ENCODE measurements at regions not wholly inside any gene's neighbourhood (a gene's known extent, or its start where the extent isn't known, plus 50 kb on each side); places are given as distances from the start of the nearest gene placed in this dataset.
A peak's percentile ranks its signal among the peaks of the same experiment; 100 is the strongest.

DNA sequence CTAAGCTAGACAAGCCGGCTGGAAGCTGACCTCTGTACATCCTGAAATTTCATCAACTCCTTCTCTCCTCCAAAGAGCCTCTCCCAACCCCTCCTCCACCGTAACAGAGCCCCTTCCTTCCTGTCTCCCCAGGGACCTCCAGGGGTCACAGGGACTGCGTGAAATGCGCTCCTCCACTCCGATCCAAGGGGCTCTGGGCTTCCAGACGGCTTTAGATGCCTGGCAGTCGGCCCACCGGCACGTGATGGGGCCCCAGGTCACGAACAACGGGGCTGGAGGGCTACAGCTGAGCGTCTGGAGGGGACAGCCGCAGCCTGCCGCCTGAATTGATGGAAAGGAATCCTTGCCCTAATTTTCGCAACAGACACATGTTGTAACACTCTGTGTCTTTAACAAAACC, 264.1 kb downstream of the MN1 start:
- TF ChIP-seq, protein P1, sequence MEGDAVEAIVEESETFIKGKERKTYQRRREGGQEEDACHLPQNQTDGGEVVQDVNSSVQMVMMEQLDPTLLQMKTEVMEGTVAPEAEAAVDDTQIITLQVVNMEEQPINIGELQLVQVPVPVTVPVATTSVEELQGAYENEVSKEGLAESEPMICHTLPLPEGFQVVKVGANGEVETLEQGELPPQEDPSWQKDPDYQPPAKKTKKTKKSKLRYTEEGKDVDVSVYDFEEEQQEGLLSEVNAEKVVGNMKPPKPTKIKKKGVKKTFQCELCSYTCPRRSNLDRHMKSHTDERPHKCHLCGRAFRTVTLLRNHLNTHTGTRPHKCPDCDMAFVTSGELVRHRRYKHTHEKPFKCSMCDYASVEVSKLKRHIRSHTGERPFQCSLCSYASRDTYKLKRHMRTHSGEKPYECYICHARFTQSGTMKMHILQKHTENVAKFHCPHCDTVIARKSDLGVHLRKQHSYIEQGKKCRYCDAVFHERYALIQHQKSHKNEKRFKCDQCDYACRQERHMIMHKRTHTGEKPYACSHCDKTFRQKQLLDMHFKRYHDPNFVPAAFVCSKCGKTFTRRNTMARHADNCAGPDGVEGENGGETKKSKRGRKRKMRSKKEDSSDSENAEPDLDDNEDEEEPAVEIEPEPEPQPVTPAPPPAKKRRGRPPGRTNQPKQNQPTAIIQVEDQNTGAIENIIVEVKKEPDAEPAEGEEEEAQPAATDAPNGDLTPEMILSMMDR (conservative IDR thresholded peaks at IDR 0.05; ENCODE audit: low read length), result no peak

DNA sequence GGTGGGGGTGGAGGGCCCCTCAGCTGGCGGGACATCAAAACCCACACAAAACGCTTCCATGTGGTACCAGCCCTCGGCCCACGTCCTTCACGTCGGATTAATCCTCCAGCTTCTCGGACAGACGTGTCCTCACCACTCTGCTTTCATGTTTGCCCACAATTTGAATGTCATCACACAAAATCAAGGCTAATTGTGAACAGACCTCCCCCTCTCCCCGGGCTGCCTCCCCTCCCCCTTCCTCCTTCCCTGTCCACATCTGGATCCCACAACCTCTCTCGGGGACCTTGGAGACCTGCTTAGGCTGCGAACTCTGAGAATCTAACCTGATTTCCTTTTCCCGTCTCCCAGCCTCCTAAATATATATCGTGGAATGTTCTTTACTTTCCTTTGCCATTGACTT, 262.9 kb downstream of the MN1 start:
- TF ChIP-seq, protein P1 (conservative IDR thresholded peaks at IDR 0.05; ENCODE audit: low read length), result no peak

More for the DNA sequence above, 264.1 kb downstream of the MN1 start:
- DNase-seq (ENCODE audit: low read depth), result peak; percentile 55
- no peak overlapping the region for H3K4me3 ChIP-seq (ENCODE audit: low read length)

DNA sequence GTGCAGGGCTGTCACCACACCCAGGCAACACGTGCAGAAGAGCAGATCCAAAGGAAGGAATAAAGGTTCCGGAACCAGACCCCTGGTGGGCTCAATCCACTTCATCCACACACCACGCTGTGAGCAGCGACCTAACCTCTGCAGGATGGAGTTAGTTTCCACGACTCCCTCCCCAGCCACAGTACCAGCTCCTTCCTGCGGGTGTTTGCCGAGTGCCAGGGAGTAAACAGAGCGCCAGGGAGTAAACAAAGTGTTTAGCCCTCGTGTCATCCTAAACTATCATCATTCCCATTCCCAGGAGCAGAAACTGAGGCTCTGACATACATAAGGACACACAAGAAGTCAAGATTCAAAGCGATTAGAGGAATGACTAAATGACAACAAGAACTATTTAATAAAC, 261.3 kb downstream of the MN1 start:
- no peak for DNase-seq (ENCODE audit: low read depth)
- TF ChIP-seq, protein P1 (conservative IDR thresholded peaks at IDR 0.05; ENCODE audit: low read length), result no peak

More for the DNA sequence above, 262.9 kb downstream of the MN1 start:
- no peak overlapping the region for H3K4me3 ChIP-seq (ENCODE audit: low read length)
- peak; percentile 19 for DNase-seq (ENCODE audit: low read depth)

DNA sequence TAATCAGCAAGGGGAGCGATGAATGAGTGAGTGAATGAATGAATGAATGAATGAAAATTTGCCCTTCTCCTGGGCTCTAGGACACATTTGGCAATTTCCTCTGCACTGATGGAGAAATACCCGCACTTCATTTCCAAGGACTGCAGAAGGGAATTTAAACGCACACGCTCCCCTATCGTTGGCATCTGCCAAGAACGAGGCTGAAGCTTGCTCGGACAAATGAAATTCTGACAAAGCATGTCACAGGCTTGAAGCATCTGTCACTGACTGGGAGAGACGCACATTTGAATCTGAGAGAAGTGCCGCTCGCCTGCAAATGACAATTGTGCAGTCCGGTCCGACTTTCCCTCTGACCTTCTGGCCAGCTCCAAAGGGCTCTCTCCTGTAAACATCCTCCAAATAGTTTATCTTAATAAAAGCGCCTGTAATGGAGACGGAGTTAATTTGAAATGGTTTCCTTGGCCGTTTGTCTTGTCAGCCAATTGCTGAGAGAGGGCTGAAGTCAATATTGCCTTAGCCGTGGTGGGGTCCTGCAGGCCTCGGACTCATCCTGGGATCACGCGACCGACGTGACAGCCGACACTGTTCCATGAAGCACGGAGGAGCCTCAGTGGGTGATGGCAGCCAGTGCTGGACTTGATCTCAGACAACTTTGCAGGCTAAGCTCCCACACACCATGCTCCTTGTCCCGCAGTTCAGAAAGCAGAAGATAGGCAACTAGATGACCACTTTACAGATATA, 260.7 kb downstream of the MN1 start:
- TF ChIP-seq, protein P1 (conservative IDR thresholded peaks at IDR 0.05; ENCODE audit: low read length), result no peak
- H3K4me3 ChIP-seq (ENCODE audit: low read length), result no peak overlapping the region
- DNase-seq (ENCODE audit: low read depth), result no peak

More for the DNA sequence above, 261.3 kb downstream of the MN1 start:
- no peak overlapping the region for H3K4me3 ChIP-seq (ENCODE audit: low read length)

DNA sequence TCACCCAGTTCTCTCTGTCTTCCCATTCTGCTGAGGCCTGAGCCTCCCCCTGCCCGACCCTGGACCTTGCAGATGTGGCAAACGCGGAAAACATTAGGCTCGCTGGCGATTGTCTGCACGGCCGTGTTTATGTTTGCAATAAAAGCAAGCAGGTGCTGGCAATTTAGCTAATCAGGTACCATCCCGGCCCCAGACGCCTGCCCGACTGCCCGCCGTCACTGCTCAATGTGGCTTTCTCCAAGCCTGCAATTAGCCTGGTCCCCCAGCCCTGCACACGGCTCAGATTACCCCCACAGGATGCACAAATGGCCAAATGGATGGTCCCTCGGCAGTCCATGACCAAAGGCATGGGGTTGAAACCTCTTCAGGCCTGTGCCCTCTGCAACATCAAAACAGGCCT, 259.7 kb downstream of the MN1 start:
- H3K4me3 ChIP-seq (ENCODE audit: low read length), result no peak overlapping the region
- TF ChIP-seq, protein P1 (conservative IDR thresholded peaks at IDR 0.05; ENCODE audit: low read length), result no peak
- no peak for DNase-seq (ENCODE audit: low read depth)

DNA sequence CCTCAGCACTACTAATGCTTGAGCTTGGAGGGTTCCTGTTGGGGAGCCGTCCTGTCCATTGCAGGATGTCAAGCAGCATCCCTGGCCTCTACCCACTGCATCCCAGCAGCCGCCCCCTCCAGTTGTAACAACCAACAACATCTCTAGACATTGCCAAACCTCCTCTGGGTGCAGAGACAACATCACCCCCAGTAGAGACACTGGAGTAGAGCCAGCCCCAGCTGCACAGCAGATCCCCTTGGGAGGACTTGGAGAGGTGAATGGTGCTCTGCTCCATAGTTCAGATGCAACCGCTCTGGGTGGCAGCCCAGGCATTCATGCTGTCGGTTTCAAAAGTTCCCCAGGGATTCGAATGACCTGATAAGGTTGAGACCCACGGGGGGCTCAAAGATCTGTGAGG, 259.0 kb downstream of the MN1 start:
- no peak for DNase-seq (ENCODE audit: low read depth)
- no peak overlapping the region for H3K4me3 ChIP-seq (ENCODE audit: low read length)
- TF ChIP-seq, protein P1 (conservative IDR thresholded peaks at IDR 0.05; ENCODE audit: low read length), result no peak

DNA sequence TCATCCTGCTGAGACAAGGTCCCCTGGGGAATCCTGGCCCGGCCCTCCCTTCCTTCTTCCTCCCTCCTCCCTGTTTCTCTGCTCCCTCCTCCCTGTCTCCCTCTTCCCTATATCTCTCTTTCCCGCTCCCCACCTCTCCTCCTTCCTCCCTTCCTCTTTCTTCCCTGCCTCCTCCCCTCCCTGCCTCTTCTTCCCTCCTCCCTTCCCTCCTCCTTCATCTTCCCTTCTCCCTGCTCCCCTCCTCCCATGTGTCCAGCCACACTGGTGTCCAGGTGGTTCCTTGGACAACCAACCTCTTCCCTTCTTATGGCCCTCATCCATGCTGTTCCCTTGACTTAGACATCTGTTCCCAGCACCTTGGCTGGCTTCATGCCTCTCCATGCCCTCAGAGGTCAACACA, 258.1 kb downstream of the MN1 start:
- H3K4me3 ChIP-seq (ENCODE audit: low read length), result no peak overlapping the region
- no peak for DNase-seq (ENCODE audit: low read depth)
- TF ChIP-seq, protein P1 (conservative IDR thresholded peaks at IDR 0.05; ENCODE audit: low read length), result no peak

Measured in AG10803 (cell line).